Liver (tissue), 8 donors: ENCODE measurements at regions not wholly inside any gene's neighbourhood (a gene's known extent, or its start where the extent isn't known, plus 50 kb on each side); places are given as distances from the start of the nearest gene placed in this dataset.

ENCODE experiments used
- DNase-seq: peaks from one replicate; pipeline ENCODE4 v3.0.0-alpha.2; 2017; ENCODE audit warnings: low spot score
- H3K27ac ChIP-seq, 2 donors: one replicate each; pipeline ENCODE4 v1.7.0; 2013; ENCODE audit warnings: inconsistent platforms in 2 of 2, low read length in 2 of 2, control low read depth in 1 of 2, low read depth in 1 of 2, mild to moderate bottlenecking in 1 of 2
- H3K27me3 ChIP-seq, 4 donors: one replicate each; pipeline versions ENCODE4 v1.6.1 to v1.7.0; 2013; ENCODE audit warnings: low read length in 3 of 4, inconsistent platforms in 1 of 4, mild to moderate bottlenecking in 1 of 4, moderate library complexity in 1 of 4; ENCODE audit not compliant: control insufficient read depth in 4 of 4, insufficient read depth in 4 of 4
- H3K36me3 ChIP-seq, 4 donors: one replicate each; pipeline versions ENCODE4 v1.6.1 to v1.7.0; 2013; ENCODE audit warnings: low read length in 3 of 4, mild to moderate bottlenecking in 3 of 4, low read depth in 1 of 4, moderate library complexity in 1 of 4; ENCODE audit not compliant: control insufficient read depth in 4 of 4, insufficient read depth in 3 of 4
- H3K4me1 ChIP-seq, 4 donors: one replicate each; pipeline versions ENCODE4 v1.6.1 to v1.7.0; 2013; ENCODE audit warnings: low read length in 3 of 4, mild to moderate bottlenecking in 3 of 4, moderate library complexity in 1 of 4; ENCODE audit not compliant: control insufficient read depth in 4 of 4, insufficient read depth in 4 of 4
- H3K4me3 ChIP-seq, 3 donors: one replicate each; pipeline versions ENCODE4 v1.6.1 to v1.7.0; 2013; ENCODE audit warnings: low read length in 3 of 3, control low read depth in 1 of 3, low read depth in 1 of 3, mild to moderate bottlenecking in 1 of 3
- H3K9ac ChIP-seq, 2 donors: one replicate each; pipeline ENCODE4 v1.7.0; 2013; ENCODE audit warnings: low read length in 2 of 2, mild to moderate bottlenecking in 2 of 2, moderate library complexity in 2 of 2, control low read depth in 1 of 2, low read depth in 1 of 2
- H3K9me3 ChIP-seq, 4 donors: one replicate each; pipeline versions ENCODE4 v1.6.1 to v1.7.0; 2013; ENCODE audit warnings: low read length in 3 of 4; ENCODE audit not compliant: control insufficient read depth in 4 of 4
- EGR1 ChIP-seq, 2 donors: IDR thresholded peaks; 2 replicates each; pipeline ENCODE4 v1.6.1; 2016 to 2018; ENCODE audit warnings: antibody characterized with exemption in 2 of 2, low read depth in 2 of 2
- FOXA2 ChIP-seq: IDR thresholded peaks from 2 replicates; pipeline ENCODE4 v1.6.1; 2016; ENCODE audit warnings: antibody characterized with exemption
- HNF4A ChIP-seq, 2 donors: conservative IDR thresholded peaks; 2 replicates each; pipeline ENCODE4 v1.6.1; 2016; ENCODE audit warnings: antibody characterized with exemption in 2 of 2, mild to moderate bottlenecking in 2 of 2
- NR2F2 ChIP-seq: IDR thresholded peaks from 2 replicates; pipeline ENCODE4 v1.6.1; 2016; ENCODE audit warnings: antibody characterized with exemption
- RAD21 ChIP-seq, 2 donors: IDR thresholded peaks; 2 replicates each; pipeline ENCODE4 v1.6.1; 2016; ENCODE audit warnings: antibody characterized with exemption in 2 of 2, mild to moderate bottlenecking in 2 of 2
- RXRA ChIP-seq, 2 donors: IDR thresholded peaks; 2 replicates each; pipeline ENCODE4 v1.6.1; 2017 to 2018; ENCODE audit warnings: antibody characterized with exemption in 2 of 2, mild to moderate bottlenecking in 1 of 2
- SP1 ChIP-seq: IDR thresholded peaks from 2 replicates; pipeline ENCODE4 v1.6.1; 2018; ENCODE audit warnings: antibody characterized with exemption, mild to moderate bottlenecking
- TAF1 ChIP-seq: conservative IDR thresholded peaks from 2 replicates; pipeline ENCODE4 v1.6.1; 2016; ENCODE audit warnings: antibody characterized with exemption, mild to moderate bottlenecking
- YY1 ChIP-seq: IDR thresholded peaks from 2 replicates; pipeline ENCODE4 v1.6.1; 2016; ENCODE audit warnings: antibody characterized with exemption, mild to moderate bottlenecking
- ZBTB33 ChIP-seq: IDR thresholded peaks from 2 replicates; pipeline ENCODE4 v1.6.1; 2016; ENCODE audit warnings: antibody characterized with exemption
- WGBS: extraction: QIAGEN DNeasy Blood & Tissue Kit; methylation state at CpG from one replicate; pipeline ENCODE4 v1.1.7; 2013; 5-methylcytosine and 5-hydroxymethylcytosine counted together
- TF ChIP-seq, protein P1 (sequence below): fragments of 150-350 bp; IDR thresholded peaks from 2 replicates; pipeline ENCODE4 v1.5.1; 2017; ENCODE audit warnings: improper control_type of control experiment, low read depth, low read length; ENCODE audit not compliant: missing input control
- TF ChIP-seq, protein P2 (sequence below): IDR thresholded peaks from 2 replicates; pipeline ENCODE4 v1.6.1; 2016; ENCODE audit warnings: antibody characterized with exemption
- TF ChIP-seq, protein P3 (sequence below): IDR thresholded peaks from 2 replicates; pipeline ENCODE4 v1.6.1; 2016; ENCODE audit warnings: antibody characterized with exemption
- donor health status: healthy.
- donor health status: healthy.
- donor health status: healthy.
- donor health status: healthy.
- donor health status: healthy.

DNA sequence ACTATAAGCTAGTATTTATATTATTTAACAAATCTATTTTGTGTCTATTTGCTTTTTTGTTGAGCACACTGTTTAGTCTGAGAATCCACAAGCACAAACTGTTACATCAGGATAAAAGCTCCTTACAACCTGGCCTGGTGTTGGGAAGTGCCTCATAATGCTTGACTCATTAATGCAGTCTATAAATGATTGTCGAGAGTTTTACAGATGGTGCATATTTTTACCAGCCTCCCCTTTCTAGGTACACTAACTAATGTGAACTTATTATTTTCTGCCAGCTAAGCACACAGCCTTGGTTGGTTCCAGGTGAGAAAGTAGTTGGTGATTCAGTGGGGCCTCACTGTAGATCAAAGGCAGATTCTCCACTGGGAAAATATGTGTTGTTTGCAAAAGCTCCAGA is 151.0 kb upstream of the ADAMTS16 start:
- peaks cover 0 to 3% (median 0%) of the 10 kb centered on the region in 4 donors for H3K27me3 ChIP-seq
- 86% methylated on average over 1 of the region's 1 CpG for WGBS
- H3K4me3 ChIP-seq: no peak overlapping the region
- H3K9me3 ChIP-seq: no peaks in the 10 kb centered on the region
- TF ChIP-seq SP1: no peak
- no peak for TF ChIP-seq TAF1
- TF ChIP-seq EGR1 (IDR thresholded peaks at IDR 0.05; ENCODE audit: low read depth in 2 of 2): no peak
- TF ChIP-seq HNF4A (conservative IDR thresholded peaks at IDR 0.05): no peak
- TF ChIP-seq RXRA (IDR thresholded peaks at IDR 0.05): no peak
- TF ChIP-seq FOXA2: no peak
- TF ChIP-seq, protein P1, sequence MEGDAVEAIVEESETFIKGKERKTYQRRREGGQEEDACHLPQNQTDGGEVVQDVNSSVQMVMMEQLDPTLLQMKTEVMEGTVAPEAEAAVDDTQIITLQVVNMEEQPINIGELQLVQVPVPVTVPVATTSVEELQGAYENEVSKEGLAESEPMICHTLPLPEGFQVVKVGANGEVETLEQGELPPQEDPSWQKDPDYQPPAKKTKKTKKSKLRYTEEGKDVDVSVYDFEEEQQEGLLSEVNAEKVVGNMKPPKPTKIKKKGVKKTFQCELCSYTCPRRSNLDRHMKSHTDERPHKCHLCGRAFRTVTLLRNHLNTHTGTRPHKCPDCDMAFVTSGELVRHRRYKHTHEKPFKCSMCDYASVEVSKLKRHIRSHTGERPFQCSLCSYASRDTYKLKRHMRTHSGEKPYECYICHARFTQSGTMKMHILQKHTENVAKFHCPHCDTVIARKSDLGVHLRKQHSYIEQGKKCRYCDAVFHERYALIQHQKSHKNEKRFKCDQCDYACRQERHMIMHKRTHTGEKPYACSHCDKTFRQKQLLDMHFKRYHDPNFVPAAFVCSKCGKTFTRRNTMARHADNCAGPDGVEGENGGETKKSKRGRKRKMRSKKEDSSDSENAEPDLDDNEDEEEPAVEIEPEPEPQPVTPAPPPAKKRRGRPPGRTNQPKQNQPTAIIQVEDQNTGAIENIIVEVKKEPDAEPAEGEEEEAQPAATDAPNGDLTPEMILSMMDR: no peak
- no peak for TF ChIP-seq YY1
- no peak for DNase-seq
- H3K4me1 ChIP-seq: no peaks in the 10 kb centered on the region
- no peak overlapping the region for H3K9ac ChIP-seq
- no peak overlapping the region for H3K27ac ChIP-seq
- H3K36me3 ChIP-seq: no peaks in the 10 kb centered on the region

DNA sequence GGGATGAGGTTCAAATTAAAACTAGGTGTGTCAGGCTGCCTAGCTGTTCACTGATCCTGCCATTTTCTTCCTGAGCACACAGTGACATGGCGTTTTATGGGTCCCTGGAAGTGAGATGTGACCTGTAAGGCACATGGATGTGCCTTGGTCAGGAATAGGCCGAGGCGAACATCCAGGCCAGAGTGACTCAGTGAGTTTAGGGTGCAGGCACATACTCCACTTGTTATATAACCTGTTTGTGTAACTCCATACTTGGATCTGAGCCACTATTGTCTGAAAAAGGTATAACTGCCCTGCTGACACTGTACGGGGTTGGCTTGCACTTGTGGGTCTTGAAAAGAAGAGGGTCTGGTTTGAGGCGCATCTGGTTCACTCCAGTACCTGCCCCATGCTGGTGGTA is 150.1 kb upstream of the ADAMTS16 start:
- no peak overlapping the region for H3K9ac ChIP-seq
- no peaks in the 10 kb centered on the region for H3K36me3 ChIP-seq
- no peak overlapping the region for H3K4me3 ChIP-seq
- no peak overlapping the region for H3K27ac ChIP-seq
- no peaks in the 10 kb centered on the region for H3K4me1 ChIP-seq
- no peaks in the 10 kb centered on the region for H3K9me3 ChIP-seq
- H3K27me3 ChIP-seq: peaks cover 0 to 4% (median 0%) of the 10 kb centered on the region in 4 donors
- no peak for DNase-seq
- WGBS: 91% methylated on average over 5 of the region's 5 CpGs
- TF ChIP-seq RAD21 (IDR thresholded peaks at IDR 0.05) (no peak), TAF1 (no peak), FOXA2 (no peak), NR2F2 (no peak), ZBTB33 (no peak)
- TF ChIP-seq, protein P2, sequence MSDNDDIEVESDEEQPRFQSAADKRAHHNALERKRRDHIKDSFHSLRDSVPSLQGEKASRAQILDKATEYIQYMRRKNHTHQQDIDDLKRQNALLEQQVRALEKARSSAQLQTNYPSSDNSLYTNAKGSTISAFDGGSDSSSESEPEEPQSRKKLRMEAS: no peak
- TF ChIP-seq, protein P3, sequence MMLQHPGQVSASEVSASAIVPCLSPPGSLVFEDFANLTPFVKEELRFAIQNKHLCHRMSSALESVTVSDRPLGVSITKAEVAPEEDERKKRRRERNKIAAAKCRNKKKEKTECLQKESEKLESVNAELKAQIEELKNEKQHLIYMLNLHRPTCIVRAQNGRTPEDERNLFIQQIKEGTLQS: no peak
- TF ChIP-seq, protein P1: no peak
